Esophagus muscularis mucosa (tissue), 3 donors: ENCODE measurements at regions not wholly inside any gene's neighbourhood (a gene's known extent, or its start where the extent isn't known, plus 50 kb on each side); places are given as distances from the start of the nearest gene placed in this dataset.

Experiments
- EP300 ChIP-seq: sonication (generic); formaldehyde crosslinking; IDR thresholded peaks from one replicate; pipeline ENCODE4 v1.6.1; 2017; ENCODE audit warnings: antibody characterized with exemption
- TF ChIP-seq, protein P1 (sequence below), 3 experiments: fragments of 200-600 bp in 2 of 3; fragments of 450-650 bp in 1 of 3; sonication (generic) in 2 of 3; IDR thresholded peaks; one replicate each; pipeline ENCODE4 v1.5.1; 2017 to 2019; ENCODE audit warnings: antibody characterized with exemption in 3 of 3, mild to moderate bottlenecking in 2 of 3, moderate library complexity in 1 of 3

DNA sequence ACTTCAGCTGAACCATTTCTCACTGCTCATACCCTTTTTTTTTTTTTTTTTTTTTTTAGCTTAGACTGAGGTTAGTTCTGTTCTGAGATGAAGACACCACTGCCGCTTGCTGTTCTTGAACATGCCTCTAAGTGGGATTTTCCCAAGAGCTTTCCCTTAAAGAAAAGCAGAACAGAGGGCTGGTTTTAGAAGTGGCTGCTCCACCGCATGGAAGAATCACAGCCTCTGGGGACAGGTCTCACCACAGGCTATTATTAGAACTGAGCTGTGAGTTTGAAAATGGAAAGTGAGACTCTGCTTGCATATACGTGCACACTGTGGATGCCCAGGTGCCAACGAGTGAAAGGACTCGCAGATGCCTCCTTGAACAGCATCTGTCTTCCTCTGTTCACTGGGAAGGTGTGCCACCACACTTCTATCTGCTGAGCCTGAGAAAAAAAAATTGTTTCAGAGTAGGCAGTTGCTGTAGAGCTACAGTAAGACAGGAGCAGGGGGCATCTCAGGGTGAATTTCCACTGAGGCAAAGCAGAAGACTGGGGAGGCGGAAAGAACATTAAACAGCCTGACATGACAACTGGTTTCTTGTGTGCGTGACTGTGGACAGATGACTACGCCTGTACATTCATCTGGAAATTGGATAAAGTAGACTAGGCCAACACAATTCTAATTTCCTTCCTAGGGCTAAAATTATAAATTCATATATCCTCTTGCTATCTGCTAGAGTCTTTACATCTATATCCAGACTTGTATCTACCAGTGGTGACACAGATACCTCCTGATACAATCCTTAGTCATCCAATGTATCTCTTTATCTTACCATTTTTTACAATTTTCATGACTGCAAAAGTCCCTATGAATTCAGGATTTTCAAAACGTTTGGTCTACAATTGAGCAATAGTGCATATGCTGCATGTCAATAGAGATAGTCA is 1045.7 kb upstream of the CELF4 start:
- TF ChIP-seq, protein P1, sequence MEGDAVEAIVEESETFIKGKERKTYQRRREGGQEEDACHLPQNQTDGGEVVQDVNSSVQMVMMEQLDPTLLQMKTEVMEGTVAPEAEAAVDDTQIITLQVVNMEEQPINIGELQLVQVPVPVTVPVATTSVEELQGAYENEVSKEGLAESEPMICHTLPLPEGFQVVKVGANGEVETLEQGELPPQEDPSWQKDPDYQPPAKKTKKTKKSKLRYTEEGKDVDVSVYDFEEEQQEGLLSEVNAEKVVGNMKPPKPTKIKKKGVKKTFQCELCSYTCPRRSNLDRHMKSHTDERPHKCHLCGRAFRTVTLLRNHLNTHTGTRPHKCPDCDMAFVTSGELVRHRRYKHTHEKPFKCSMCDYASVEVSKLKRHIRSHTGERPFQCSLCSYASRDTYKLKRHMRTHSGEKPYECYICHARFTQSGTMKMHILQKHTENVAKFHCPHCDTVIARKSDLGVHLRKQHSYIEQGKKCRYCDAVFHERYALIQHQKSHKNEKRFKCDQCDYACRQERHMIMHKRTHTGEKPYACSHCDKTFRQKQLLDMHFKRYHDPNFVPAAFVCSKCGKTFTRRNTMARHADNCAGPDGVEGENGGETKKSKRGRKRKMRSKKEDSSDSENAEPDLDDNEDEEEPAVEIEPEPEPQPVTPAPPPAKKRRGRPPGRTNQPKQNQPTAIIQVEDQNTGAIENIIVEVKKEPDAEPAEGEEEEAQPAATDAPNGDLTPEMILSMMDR (IDR thresholded peaks at IDR 0.05) = no peak
- TF ChIP-seq EP300 = no peak
